ENCODE measurements at regions not wholly inside any gene's neighbourhood (a gene's known extent, or its start where the extent isn't known, plus 50 kb on each side); places are given as distances from the start of the nearest gene placed in this dataset.

- no peak for TF ChIP-seq CTCF (IDR thresholded peaks at IDR 0.05; ENCODE audit: extremely low read depth in 1 of 2, insufficient read depth in 1 of 2, low read depth in 1 of 2, low read length in 2 of 2)
- no peak for TF ChIP-seq POLR2A (IDR thresholded peaks at IDR 0.05; ENCODE audit: low read depth, low read length)
- no peak for TF ChIP-seq POLR2AphosphoS5 (IDR thresholded peaks at IDR 0.05; ENCODE audit: insufficient read depth, low read depth, low read length)
Measured at GRCh38 chr16:9362050-9362449, 270.6 kb downstream of the HAPSTR1 start.
